ENCODE measurements at regions not wholly inside any gene's neighbourhood (a gene's known extent, or its start where the extent isn't known, plus 50 kb on each side); places are given as distances from the start of the nearest gene placed in this dataset.

- TF ChIP-seq CTCF (conservative IDR thresholded peaks at IDR 0.05; ENCODE audit: low read depth, low read length), result no peak
- Histone ChIP-seq H3K36me3 (ENCODE audit: insufficient read depth) (no peaks in the 10 kb centered on the region), H3K4me1 (ENCODE audit: low read depth, poor library complexity, severe bottlenecking) (no peaks in the 10 kb centered on the region), H3K4me3 (IDR thresholded peaks at IDR 0.05; ENCODE audit: insufficient read depth, low read depth, low read length) (no peak overlapping the region), H3K27me3 (ENCODE audit: insufficient read depth, low read depth) (no peaks in the 10 kb centered on the region), H3K9ac (no peak overlapping the region), H4K20me1 (ENCODE audit: insufficient read depth) (no peaks in the 10 kb centered on the region), H3K27ac (no peak overlapping the region), H3K79me2 (ENCODE audit: insufficient read depth, low read depth) (no peaks in the 10 kb centered on the region), H3K4me2 (no peak overlapping the region), H2AFZ (ENCODE audit: low read depth) (no peak overlapping the region)
These were observed 63.1 kb downstream of the FZD1 start for GRCh38 chr7:91327346-91327745.

DNA sequence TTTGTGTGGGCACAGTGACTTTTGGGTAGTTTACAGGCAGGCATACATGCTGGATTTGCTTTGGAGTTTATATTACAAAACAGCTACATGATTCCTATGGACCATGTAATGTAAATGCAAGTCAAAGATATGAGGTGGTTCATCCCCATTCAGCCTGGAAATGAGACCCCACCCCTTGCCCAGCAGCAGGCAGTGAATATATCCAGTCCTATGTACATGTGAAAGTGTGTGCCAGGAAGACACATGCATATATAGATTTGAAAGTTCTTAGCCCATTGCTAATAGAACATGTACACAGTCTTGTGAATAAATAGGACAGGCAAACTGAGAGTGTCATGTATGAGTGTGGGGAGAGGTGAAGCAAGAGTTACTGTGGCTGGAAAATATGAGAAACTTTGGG is 65.3 kb downstream of the FZD1 start:
- Histone ChIP-seq H3K36me3 (ENCODE audit: insufficient read depth) (no peaks in the 10 kb centered on the region), H3K9ac (no peak overlapping the region), H3K27ac (no peak overlapping the region), H2AFZ (ENCODE audit: low read depth) (no peak overlapping the region), H3K27me3 (ENCODE audit: insufficient read depth, low read depth) (no peaks in the 10 kb centered on the region), H3K4me3 (IDR thresholded peaks at IDR 0.05; ENCODE audit: insufficient read depth, low read depth, low read length) (no peak overlapping the region), H4K20me1 (ENCODE audit: insufficient read depth) (no peaks in the 10 kb centered on the region), H3K79me2 (ENCODE audit: insufficient read depth, low read depth) (no peaks in the 10 kb centered on the region), H3K4me2 (no peak overlapping the region), H3K4me1 (ENCODE audit: low read depth, poor library complexity, severe bottlenecking) (no peaks in the 10 kb centered on the region)
- no peak for TF ChIP-seq CTCF (conservative IDR thresholded peaks at IDR 0.05; ENCODE audit: low read depth, low read length)

DNA sequence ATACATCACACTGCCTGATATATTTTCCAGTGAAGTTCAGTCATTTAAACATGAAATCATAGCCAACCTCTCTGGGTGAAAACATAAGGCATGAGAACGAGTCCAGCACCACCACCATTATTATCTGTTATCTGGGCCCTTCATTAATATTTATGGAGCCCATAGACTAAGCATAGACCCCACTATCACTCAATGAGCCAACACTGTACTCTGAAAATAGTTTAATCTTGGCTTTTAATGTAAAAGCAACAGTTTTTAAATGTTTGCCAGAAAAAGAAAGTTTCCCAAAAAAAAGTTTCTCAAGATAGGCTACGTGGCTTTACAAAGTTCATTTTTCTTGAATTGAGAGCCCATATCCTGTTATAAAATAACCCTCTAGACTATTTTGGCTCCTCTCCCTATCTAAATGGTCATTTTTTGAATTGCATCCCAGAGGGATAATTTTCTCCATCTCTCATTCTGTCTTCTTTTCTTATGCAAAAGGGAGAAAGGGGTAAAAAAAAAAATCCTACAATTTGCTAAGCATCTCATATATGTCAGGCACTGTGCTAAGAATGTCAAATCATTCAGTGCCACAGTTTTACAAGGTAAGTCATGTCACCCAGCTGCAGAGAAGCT is 66.1 kb downstream of the FZD1 start:
- Histone ChIP-seq H3K9ac (no peak overlapping the region), H3K4me1 (ENCODE audit: low read depth, poor library complexity, severe bottlenecking) (no peaks in the 10 kb centered on the region), H3K27me3 (ENCODE audit: insufficient read depth, low read depth) (no peaks in the 10 kb centered on the region), H4K20me1 (ENCODE audit: insufficient read depth) (no peaks in the 10 kb centered on the region), H3K4me3 (IDR thresholded peaks at IDR 0.05; ENCODE audit: insufficient read depth, low read depth, low read length) (no peak overlapping the region), H3K4me2 (no peak overlapping the region), H3K36me3 (ENCODE audit: insufficient read depth) (no peaks in the 10 kb centered on the region), H3K27ac (no peak overlapping the region), H2AFZ (ENCODE audit: low read depth) (no peak overlapping the region), H3K79me2 (ENCODE audit: insufficient read depth, low read depth) (no peaks in the 10 kb centered on the region)
- no peak for TF ChIP-seq CTCF (conservative IDR thresholded peaks at IDR 0.05; ENCODE audit: low read depth, low read length)

GRCh38 chr7:91330866-91331265 is 66.6 kb downstream of the FZD1 start:
- Histone ChIP-seq H3K4me2 (no peak overlapping the region), H3K9ac (no peak overlapping the region), H2AFZ (ENCODE audit: low read depth) (no peak overlapping the region), H3K36me3 (ENCODE audit: insufficient read depth) (no peaks in the 10 kb centered on the region), H3K4me3 (IDR thresholded peaks at IDR 0.05; ENCODE audit: insufficient read depth, low read depth, low read length) (no peak overlapping the region), H3K4me1 (ENCODE audit: low read depth, poor library complexity, severe bottlenecking) (no peaks in the 10 kb centered on the region), H3K27ac (no peak overlapping the region), H3K27me3 (ENCODE audit: insufficient read depth, low read depth) (no peaks in the 10 kb centered on the region), H4K20me1 (ENCODE audit: insufficient read depth) (no peaks in the 10 kb centered on the region), H3K79me2 (ENCODE audit: insufficient read depth, low read depth) (no peaks in the 10 kb centered on the region)
- no peak for TF ChIP-seq CTCF (conservative IDR thresholded peaks at IDR 0.05; ENCODE audit: low read depth, low read length)

Data from KMS-11 (cell line).